ENCODE measurements at regions not wholly inside any gene's neighbourhood (a gene's known extent, or its start where the extent isn't known, plus 50 kb on each side); places are given as distances from the start of the nearest gene placed in this dataset.

DNA sequence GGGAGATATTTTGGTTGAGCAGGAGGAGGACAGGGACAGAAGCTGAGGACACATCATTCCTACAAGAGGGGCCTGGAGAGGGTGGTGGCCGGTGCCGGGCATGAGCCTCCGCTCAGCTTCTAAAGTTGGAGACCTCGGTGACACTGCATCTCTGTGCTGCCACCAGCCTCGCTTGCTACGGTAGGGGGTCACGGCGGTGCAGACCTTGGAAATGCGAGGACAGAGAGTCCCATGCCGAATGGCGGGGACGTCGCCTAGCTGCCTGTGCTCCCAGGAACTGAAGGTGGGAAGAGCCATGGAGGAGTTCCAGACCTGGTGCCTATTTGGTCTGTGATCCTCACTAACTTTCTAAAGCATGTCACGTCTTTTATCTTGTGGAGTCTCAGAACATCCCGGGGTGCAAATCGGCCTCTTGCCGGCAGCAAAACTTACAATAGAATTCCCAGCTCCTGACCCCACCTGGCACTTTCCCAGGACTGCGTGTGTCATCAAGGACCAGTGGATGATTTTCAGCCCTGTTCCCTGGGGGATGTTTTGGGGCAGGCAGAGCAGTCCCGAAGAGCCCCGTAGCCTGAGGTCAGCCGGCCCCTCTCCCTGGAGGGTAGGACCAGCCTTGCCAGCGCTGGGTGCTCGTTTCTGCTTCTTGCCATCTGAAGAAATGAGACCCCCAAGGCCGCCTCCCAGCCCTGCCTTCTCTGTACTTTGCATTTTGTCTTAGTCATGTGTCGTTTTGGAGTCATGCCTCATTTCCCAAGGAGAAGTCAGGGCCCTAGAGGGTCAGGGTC, 205.8 kb upstream of the SHH start:
- H3K36me3 ChIP-seq (replicated peaks; ENCODE audit: insufficient read depth, low read depth) = no peaks in the 10 kb centered on the region
- no peak for DNase-seq (ENCODE audit: low spot score)
- 92% methylated on average over 25 of the region's 25 CpGs for WGBS (ENCODE audit: low lambda C conversion rate, missing lambda C conversion rate)

GRCh38 chr7:156017431-156017830, 205.2 kb upstream of the SHH start:
- Histone ChIP-seq H3K36me3 (replicated peaks; ENCODE audit: insufficient read depth, low read depth) (no peaks in the 10 kb centered on the region), H3K4me3 (no peak overlapping the region), H3K4me1 (ENCODE audit: insufficient read depth) (no peaks in the 10 kb centered on the region), H3K9me2 (replicated peaks; ENCODE audit: insufficient read depth) (no peaks in the 10 kb centered on the region), H3K79me2 (no peaks in the 10 kb centered on the region), H4K20me1 (ENCODE audit: insufficient read depth, poor library complexity, severe bottlenecking) (no peaks in the 10 kb centered on the region), H3K9me3 (ENCODE audit: low read depth) (no peaks in the 10 kb centered on the region), H2AFZ (no peak overlapping the region), H3K4me2 (no peak overlapping the region), H3K27ac (no peak overlapping the region), H3K27me3 (no peaks in the 10 kb centered on the region)
- no peak for DNase-seq (ENCODE audit: low spot score)
- TF ChIP-seq, protein P1, sequence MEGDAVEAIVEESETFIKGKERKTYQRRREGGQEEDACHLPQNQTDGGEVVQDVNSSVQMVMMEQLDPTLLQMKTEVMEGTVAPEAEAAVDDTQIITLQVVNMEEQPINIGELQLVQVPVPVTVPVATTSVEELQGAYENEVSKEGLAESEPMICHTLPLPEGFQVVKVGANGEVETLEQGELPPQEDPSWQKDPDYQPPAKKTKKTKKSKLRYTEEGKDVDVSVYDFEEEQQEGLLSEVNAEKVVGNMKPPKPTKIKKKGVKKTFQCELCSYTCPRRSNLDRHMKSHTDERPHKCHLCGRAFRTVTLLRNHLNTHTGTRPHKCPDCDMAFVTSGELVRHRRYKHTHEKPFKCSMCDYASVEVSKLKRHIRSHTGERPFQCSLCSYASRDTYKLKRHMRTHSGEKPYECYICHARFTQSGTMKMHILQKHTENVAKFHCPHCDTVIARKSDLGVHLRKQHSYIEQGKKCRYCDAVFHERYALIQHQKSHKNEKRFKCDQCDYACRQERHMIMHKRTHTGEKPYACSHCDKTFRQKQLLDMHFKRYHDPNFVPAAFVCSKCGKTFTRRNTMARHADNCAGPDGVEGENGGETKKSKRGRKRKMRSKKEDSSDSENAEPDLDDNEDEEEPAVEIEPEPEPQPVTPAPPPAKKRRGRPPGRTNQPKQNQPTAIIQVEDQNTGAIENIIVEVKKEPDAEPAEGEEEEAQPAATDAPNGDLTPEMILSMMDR (IDR thresholded peaks at IDR 0.05; ENCODE audit: poor library complexity) = no peak
- TF ChIP-seq EZH2 (IDR thresholded peaks at IDR 0.05; ENCODE audit: borderline replicate concordance) = no peak
- no peak for TF ChIP-seq EZH2phosphoT487 (IDR thresholded peaks at IDR 0.05; ENCODE audit: low read depth, severe bottlenecking, unreplicated experiment)
- WGBS (ENCODE audit: low lambda C conversion rate, missing lambda C conversion rate) = 86% methylated on average over 8 of the region's 8 CpGs

More for the DNA sequence above, 205.8 kb upstream of the SHH start:
- Histone ChIP-seq H3K9me3 (ENCODE audit: low read depth) (no peaks in the 10 kb centered on the region), H3K4me1 (ENCODE audit: insufficient read depth) (no peaks in the 10 kb centered on the region), H3K27ac (no peak overlapping the region), H3K4me2 (no peak overlapping the region), H3K9me2 (replicated peaks; ENCODE audit: insufficient read depth) (no peaks in the 10 kb centered on the region), H3K79me2 (no peaks in the 10 kb centered on the region), H2AFZ (no peak overlapping the region), H3K4me3 (no peak overlapping the region), H4K20me1 (ENCODE audit: insufficient read depth, poor library complexity, severe bottlenecking) (no peaks in the 10 kb centered on the region), H3K27me3 (no peaks in the 10 kb centered on the region)
- TF ChIP-seq EZH2 (IDR thresholded peaks at IDR 0.05; ENCODE audit: borderline replicate concordance) (no peak), EZH2phosphoT487 (IDR thresholded peaks at IDR 0.05; ENCODE audit: low read depth, severe bottlenecking, unreplicated experiment) (no peak)
- TF ChIP-seq, protein P1 (IDR thresholded peaks at IDR 0.05; ENCODE audit: poor library complexity) = no peak

DNA sequence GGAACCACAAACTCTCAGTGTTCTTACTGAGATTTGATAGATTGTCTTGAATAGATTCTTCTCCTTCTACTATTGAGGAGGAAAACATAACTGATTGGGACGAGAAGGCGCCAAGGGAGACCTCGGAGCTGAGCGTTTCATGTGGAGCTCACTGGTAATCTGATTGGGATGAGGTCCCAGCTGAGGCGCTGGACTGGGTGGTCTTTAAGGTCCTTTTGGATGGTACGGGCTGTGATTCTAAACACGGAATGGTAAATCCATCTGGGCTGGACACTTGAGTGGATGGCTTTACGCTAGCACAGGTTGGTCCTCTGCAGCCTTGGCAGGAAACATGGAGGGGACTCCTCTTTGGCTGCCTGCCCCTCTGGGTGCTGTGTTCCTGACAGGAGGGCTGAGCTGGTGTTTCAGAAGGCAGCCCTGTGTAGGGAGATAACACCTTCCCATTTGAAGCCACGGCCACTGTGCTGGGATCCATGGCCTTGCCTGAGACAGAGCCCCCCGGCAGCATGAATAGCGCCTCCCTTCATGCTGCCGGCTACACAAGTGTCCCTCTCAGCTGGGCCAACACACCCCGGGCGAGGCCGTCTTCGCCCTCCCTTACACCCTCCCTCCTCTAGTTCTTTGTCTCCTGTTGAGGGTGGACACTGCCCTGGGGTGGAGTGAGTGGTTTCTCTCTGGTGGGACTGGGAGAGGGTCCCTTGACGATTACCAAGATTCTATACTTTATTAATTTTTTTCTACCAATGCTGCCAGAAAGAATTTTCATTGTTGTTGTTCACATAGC, 203.2 kb upstream of the SHH start:
- no peak for DNase-seq (ENCODE audit: low spot score)

More for the DNA sequence above, 203.2 kb upstream of the SHH start:
- Histone ChIP-seq H3K79me2 (no peaks in the 10 kb centered on the region), H3K27me3 (no peaks in the 10 kb centered on the region), H3K9me3 (ENCODE audit: low read depth) (no peaks in the 10 kb centered on the region), H4K20me1 (ENCODE audit: insufficient read depth, poor library complexity, severe bottlenecking) (no peaks in the 10 kb centered on the region), H2AFZ (no peak overlapping the region), H3K27ac (no peak overlapping the region), H3K4me3 (no peak overlapping the region), H3K9me2 (replicated peaks; ENCODE audit: insufficient read depth) (no peaks in the 10 kb centered on the region), H3K4me1 (ENCODE audit: insufficient read depth) (no peaks in the 10 kb centered on the region), H3K36me3 (replicated peaks; ENCODE audit: insufficient read depth, low read depth) (no peaks in the 10 kb centered on the region), H3K4me2 (no peak overlapping the region)
- 94% methylated on average over 17 of the region's 17 CpGs for WGBS (ENCODE audit: low lambda C conversion rate, missing lambda C conversion rate)
- TF ChIP-seq EZH2 (IDR thresholded peaks at IDR 0.05; ENCODE audit: borderline replicate concordance) (no peak), EZH2phosphoT487 (IDR thresholded peaks at IDR 0.05; ENCODE audit: low read depth, severe bottlenecking, unreplicated experiment) (no peak)
- TF ChIP-seq, protein P1 (IDR thresholded peaks at IDR 0.05; ENCODE audit: poor library complexity) = no peak

All from hepatocyte (in vitro differentiated cells).